Mesendoderm (in vitro differentiated cells): ENCODE measurements at regions not wholly inside any gene's neighbourhood (a gene's known extent, or its start where the extent isn't known, plus 50 kb on each side); places are given as distances from the start of the nearest gene placed in this dataset.

ENCODE experiments used
- DNase-seq: peaks from one replicate; pipeline ENCODE4 v3.0.0; 2013
- H2AK5ac ChIP-seq: 2 replicates; pipeline ENCODE4 v1.6.1; 2013; ENCODE audit warnings: low read length, inconsistent platforms
- H2BK120ac ChIP-seq: 2 replicates; pipeline ENCODE4 v1.6.1; 2013; ENCODE audit warnings: low read depth, mild to moderate bottlenecking, low read length, moderate library complexity, mixed read lengths
- H2BK15ac ChIP-seq: replicated peaks from 2 replicates; pipeline ENCODE4 v1.6.1; 2013; ENCODE audit warnings: low read depth, mild to moderate bottlenecking, moderate library complexity
- H2BK5ac ChIP-seq: 2 replicates; pipeline ENCODE4 v1.6.1; 2013; ENCODE audit warnings: low read length, inconsistent platforms
- H3K18ac ChIP-seq: 2 replicates; pipeline ENCODE4 v1.6.1; 2013; ENCODE audit warnings: mild to moderate bottlenecking, low read length, mixed read lengths
- H3K23ac ChIP-seq: one replicate; pipeline ENCODE4 v1.6.1; 2013; ENCODE audit warnings: low read length
- H3K27ac ChIP-seq: 2 replicates; pipeline ENCODE4 v1.5.1; 2013; ENCODE audit warnings: low read depth, mild to moderate bottlenecking, inconsistent platforms, low read length, moderate library complexity
- H3K27me3 ChIP-seq: 2 replicates; pipeline ENCODE4 v1.6.1; 2013; ENCODE audit warnings: low read length, control low read depth, mild to moderate bottlenecking, inconsistent platforms; ENCODE audit not compliant: insufficient read depth, poor library complexity
- H3K36me3 ChIP-seq: 2 replicates; pipeline ENCODE4 v1.6.1; 2013; ENCODE audit warnings: low read length, inconsistent platforms; ENCODE audit not compliant: control insufficient read depth, insufficient read depth
- H3K4ac ChIP-seq: one replicate; pipeline ENCODE4 v1.6.1; 2013; ENCODE audit warnings: low read depth, mild to moderate bottlenecking, low read length, moderate library complexity
- H3K4me1 ChIP-seq: 2 replicates; pipeline ENCODE4 v1.6.1; 2013; ENCODE audit warnings: low read depth, low read length, inconsistent platforms; ENCODE audit not compliant: control insufficient read depth
- H3K4me2 ChIP-seq: 2 replicates; pipeline ENCODE4 v1.6.1; 2013; ENCODE audit warnings: low read length
- H3K4me3 ChIP-seq: 2 replicates; pipeline ENCODE4 v1.5.1; 2013; ENCODE audit warnings: mild to moderate bottlenecking, low read length
- H3K56ac ChIP-seq: one replicate; pipeline ENCODE4 v1.6.1; 2013; ENCODE audit warnings: low read length
- H3K79me1 ChIP-seq: 2 replicates; pipeline ENCODE4 v1.6.1; 2013; ENCODE audit warnings: low read length, inconsistent platforms
- H3K79me2 ChIP-seq: 2 replicates; pipeline ENCODE4 v1.6.1; 2013; ENCODE audit warnings: mild to moderate bottlenecking, low read length; ENCODE audit not compliant: control insufficient read depth, insufficient read depth
- H3K9ac ChIP-seq: 2 replicates; pipeline ENCODE4 v1.6.1; 2013; ENCODE audit warnings: low read length, inconsistent platforms
- H4K5ac ChIP-seq: one replicate; pipeline ENCODE4 v1.6.1; 2013; ENCODE audit warnings: low read length
- H4K8ac ChIP-seq: one replicate; pipeline ENCODE4 v1.6.1; 2013; ENCODE audit warnings: low read depth, mild to moderate bottlenecking, control low read depth, low read length, moderate library complexity
- WGBS: extraction: QIAGEN DNeasy Blood & Tissue Kit; methylation state at CpG from one replicate; pipeline ENCODE4 v1.1.7; 2013; ENCODE audit warnings: low lambda C conversion rate, missing lambda C conversion rate; ENCODE audit not compliant: insufficient coverage; ENCODE audit errors: extremely low coverage; 5-methylcytosine and 5-hydroxymethylcytosine counted together

DNA sequence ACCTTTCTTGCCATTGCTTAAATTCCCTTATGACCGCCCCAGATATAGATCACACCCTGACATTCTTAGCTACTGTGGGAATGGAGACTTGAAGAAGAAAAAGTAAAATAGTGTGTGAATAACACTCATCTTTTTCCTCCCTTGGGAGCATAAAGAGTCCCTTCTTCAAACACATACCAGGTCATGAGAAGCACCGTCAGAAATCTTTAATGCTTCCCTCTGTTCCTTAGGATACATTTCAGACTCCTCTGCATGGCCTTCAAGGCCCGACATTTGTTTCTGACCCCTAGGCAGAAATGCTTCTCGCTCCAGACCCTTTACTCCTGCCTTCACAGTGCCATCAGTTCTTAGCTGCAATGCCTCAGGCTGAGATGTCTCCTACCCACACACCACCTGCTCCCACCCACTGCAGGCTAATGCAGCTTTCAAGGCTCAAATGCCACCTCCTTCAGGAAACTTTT, 143.8 kb upstream of the IL12A start:
- no peak overlapping the region for H2BK120ac ChIP-seq
- no peak overlapping the region for H3K4me2 ChIP-seq
- H3K36me3 ChIP-seq: no peaks in the 10 kb centered on the region
- DNase-seq: no peak
- H3K4me1 ChIP-seq: no peaks in the 10 kb centered on the region
- H2AK5ac ChIP-seq: no peak overlapping the region
- H3K79me1 ChIP-seq: peaks cover 4% of the 10 kb centered on the region
- H4K8ac ChIP-seq: no peak overlapping the region
- H2BK15ac ChIP-seq: no peak overlapping the region
- H3K18ac ChIP-seq: no peak overlapping the region
- H2BK5ac ChIP-seq: no peak overlapping the region
- H4K5ac ChIP-seq: no peak overlapping the region
- no peak overlapping the region for H3K56ac ChIP-seq
- H3K4ac ChIP-seq: no peak overlapping the region
- no peaks in the 10 kb centered on the region for H3K27me3 ChIP-seq
- no peak overlapping the region for H3K23ac ChIP-seq
- no peak overlapping the region for H3K27ac ChIP-seq
- no peak overlapping the region for H3K9ac ChIP-seq
- H3K4me3 ChIP-seq: no peak overlapping the region
- no peaks in the 10 kb centered on the region for H3K79me2 ChIP-seq
- WGBS: no CpG with 5 or more reads among the region's 4 CpGs

DNA sequence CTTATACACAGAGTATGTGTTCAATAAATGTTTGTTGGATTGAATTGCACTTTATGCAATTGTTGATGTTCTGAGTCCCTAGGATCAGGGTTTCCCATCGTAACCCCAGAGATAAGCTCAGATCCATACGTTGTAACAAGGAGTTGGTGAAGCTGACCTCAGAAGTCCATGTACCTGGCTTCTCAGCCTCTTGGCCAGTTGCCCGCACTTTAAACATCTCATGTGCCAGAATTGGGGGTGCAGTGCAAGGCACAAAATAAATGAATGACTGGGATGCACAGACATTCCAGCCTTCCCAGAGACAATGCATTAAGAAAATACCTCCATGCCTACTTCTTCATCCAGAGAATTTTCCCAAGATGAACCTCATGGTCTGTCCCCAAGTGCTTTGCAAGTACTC, 142.9 kb upstream of the IL12A start:
- Histone ChIP-seq H2BK5ac (no peak overlapping the region), H3K27ac (no peak overlapping the region), H3K79me2 (no peaks in the 10 kb centered on the region), H3K4me1 (no peaks in the 10 kb centered on the region), H3K4me2 (no peak overlapping the region), H2BK120ac (no peak overlapping the region), H3K4me3 (no peak overlapping the region), H2BK15ac (no peak overlapping the region), H3K27me3 (no peaks in the 10 kb centered on the region), H4K8ac (no peak overlapping the region), H3K18ac (peak overlapping the region; percentile 68), H3K79me1 (peaks cover 4% of the 10 kb centered on the region), H2AK5ac (no peak overlapping the region), H3K4ac (no peak overlapping the region), H4K5ac (no peak overlapping the region), H3K9ac (no peak overlapping the region), H3K36me3 (no peaks in the 10 kb centered on the region), H3K56ac (no peak overlapping the region), H3K23ac (no peak overlapping the region)
- WGBS: no CpG with 5 or more reads among the region's 3 CpGs
- no peak for DNase-seq

DNA sequence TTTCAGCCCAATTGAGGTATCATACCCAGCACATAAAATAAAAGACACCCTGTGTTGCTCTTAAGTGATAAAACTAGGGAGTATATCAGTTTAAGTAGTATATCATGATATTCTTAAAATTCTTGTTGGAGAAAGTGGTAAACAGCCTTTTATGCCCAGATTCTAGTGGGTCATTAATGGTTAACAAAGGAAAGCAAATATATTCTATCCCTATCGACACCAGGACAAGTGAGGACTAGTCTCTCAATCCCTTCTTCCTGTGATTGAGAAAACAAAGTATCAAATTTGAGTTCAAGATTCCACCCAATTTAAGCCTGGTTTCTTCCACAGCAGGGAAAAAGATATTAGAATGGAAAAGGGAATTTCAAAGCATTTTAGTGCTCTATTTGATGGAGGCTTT, 142.4 kb upstream of the IL12A start:
- Histone ChIP-seq H4K5ac (no peak overlapping the region), H3K36me3 (no peaks in the 10 kb centered on the region), H3K56ac (no peak overlapping the region), H3K79me2 (no peaks in the 10 kb centered on the region), H4K8ac (no peak overlapping the region), H3K4me2 (no peak overlapping the region), H2BK5ac (no peak overlapping the region), H3K27ac (no peak overlapping the region), H3K4me1 (no peaks in the 10 kb centered on the region), H3K23ac (no peak overlapping the region), H3K4ac (no peak overlapping the region), H3K18ac (peak overlapping the region; percentile 68), H2BK120ac (no peak overlapping the region), H2BK15ac (no peak overlapping the region), H3K9ac (no peak overlapping the region), H3K27me3 (no peaks in the 10 kb centered on the region), H2AK5ac (no peak overlapping the region), H3K79me1 (peaks cover 4% of the 10 kb centered on the region), H3K4me3 (no peak overlapping the region)
- WGBS: no CpG with 5 or more reads among the region's 1 CpG
- no peak for DNase-seq

DNA sequence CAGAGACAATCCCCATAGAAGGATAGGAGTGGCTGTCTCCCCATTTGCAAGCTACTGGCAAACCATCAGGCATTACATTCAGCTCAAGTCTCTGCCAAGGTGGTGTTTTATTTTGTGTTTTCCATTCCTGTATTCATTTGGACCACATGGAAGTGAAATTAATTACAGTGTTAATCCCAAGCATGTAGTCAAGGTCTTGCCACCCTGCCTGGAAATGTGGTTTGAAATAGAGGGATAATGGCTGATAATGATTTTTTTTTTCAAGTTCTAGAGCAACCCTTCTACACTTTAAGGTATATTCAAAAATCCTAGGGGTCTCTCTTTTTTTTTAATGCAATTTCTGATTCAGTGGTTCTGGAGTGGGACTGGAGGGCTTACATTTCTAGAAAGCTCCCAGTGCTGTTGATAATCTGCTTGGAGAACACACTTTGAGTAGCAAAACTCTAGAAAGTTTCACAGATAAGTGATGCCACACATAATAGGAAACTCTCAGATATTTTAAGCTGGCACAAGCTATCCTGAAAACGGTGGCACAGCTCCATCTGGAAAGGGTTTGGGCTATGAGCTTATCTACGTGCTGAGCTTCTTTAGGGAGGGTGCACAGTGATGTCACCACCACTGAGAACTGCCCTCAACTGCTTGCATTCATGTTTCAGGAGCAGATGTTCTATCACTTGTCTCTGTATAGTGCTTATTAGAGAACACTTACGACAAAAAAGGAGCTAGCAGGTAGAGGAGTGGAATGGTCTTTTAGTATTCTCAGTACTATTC, 140.1 kb upstream of the IL12A start:
- H3K36me3 ChIP-seq: no peaks in the 10 kb centered on the region
- no peak overlapping the region for H2AK5ac ChIP-seq
- H3K4me2 ChIP-seq: no peak overlapping the region
- no peak overlapping the region for H3K23ac ChIP-seq
- no peak for DNase-seq
- peaks cover 6% of the 10 kb centered on the region for H3K4me1 ChIP-seq
- H3K4ac ChIP-seq: no peak overlapping the region
- no CpG with 5 or more reads among the region's 3 CpGs for WGBS
- no peak overlapping the region for H3K18ac ChIP-seq
- no peak overlapping the region for H2BK15ac ChIP-seq
- no peak overlapping the region for H3K56ac ChIP-seq
- no peak overlapping the region for H3K4me3 ChIP-seq
- no peak overlapping the region for H4K8ac ChIP-seq
- H3K27ac ChIP-seq: no peak overlapping the region
- H3K27me3 ChIP-seq: no peaks in the 10 kb centered on the region
- no peaks in the 10 kb centered on the region for H3K79me2 ChIP-seq
- no peak overlapping the region for H2BK120ac ChIP-seq
- no peak overlapping the region for H2BK5ac ChIP-seq
- no peak overlapping the region for H3K9ac ChIP-seq
- H4K5ac ChIP-seq: no peak overlapping the region
- peaks cover 3% of the 10 kb centered on the region for H3K79me1 ChIP-seq

DNA sequence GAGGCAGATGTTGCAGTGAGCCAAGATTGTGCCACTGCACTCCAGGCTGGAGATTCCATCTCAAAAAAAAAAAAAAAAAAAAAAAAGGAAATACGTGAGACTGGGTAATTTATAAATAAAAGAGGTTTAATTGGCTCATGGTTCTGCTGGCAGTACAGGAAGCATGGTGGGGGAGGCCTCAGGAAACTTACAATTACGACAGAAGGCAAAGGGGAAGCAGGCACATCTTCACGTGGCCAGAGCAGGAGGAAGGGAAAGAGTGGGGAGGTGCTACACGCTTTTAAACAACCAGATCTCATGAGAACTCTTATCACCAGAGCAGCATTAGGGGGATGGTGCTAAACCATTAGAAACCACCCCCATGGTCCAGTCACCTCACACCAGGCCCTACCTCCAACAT, 138.2 kb upstream of the IL12A start:
- no peak overlapping the region for H2BK15ac ChIP-seq
- H2AK5ac ChIP-seq: no peak overlapping the region
- no peak overlapping the region for H4K5ac ChIP-seq
- no peak overlapping the region for H3K27ac ChIP-seq
- H3K23ac ChIP-seq: no peak overlapping the region
- H3K36me3 ChIP-seq: no peaks in the 10 kb centered on the region
- WGBS: no CpG with 5 or more reads among the region's 4 CpGs
- H3K4me2 ChIP-seq: no peak overlapping the region
- no peak overlapping the region for H4K8ac ChIP-seq
- no peak overlapping the region for H2BK5ac ChIP-seq
- no peak overlapping the region for H3K18ac ChIP-seq
- peaks cover 3% of the 10 kb centered on the region for H3K79me1 ChIP-seq
- H2BK120ac ChIP-seq: no peak overlapping the region
- no peak for DNase-seq
- H3K56ac ChIP-seq: no peak overlapping the region
- H3K79me2 ChIP-seq: no peaks in the 10 kb centered on the region
- H3K4me3 ChIP-seq: no peak overlapping the region
- no peaks in the 10 kb centered on the region for H3K27me3 ChIP-seq
- H3K9ac ChIP-seq: no peak overlapping the region
- H3K4ac ChIP-seq: no peak overlapping the region
- peaks cover 6% of the 10 kb centered on the region for H3K4me1 ChIP-seq

DNA sequence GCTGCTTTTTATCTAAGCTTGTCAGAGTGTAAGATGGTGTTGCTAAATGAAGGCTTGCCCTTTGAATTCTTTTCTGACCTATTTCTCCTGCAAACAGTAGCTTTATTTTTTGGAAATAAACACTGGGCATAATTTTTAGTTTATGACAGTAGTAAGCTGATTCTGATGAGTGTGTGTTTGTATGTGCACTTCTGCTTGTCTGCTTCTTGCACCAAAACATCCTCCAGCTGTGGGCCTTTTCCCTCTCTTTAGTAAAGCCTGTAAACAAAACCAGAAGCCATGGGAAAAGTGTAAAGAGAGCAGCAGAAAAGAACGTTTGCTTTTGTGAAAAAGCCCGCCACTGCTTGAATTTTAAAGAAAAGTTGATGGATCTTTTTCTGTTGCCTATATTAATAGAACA, 136.4 kb upstream of the IL12A start:
- H3K36me3 ChIP-seq: no peaks in the 10 kb centered on the region
- no peak overlapping the region for H3K9ac ChIP-seq
- H3K27ac ChIP-seq: peak overlapping the region; percentile 79
- peaks cover 2% of the 10 kb centered on the region for H3K79me2 ChIP-seq
- H3K56ac ChIP-seq: peak overlapping the region; percentile 71
- H3K4me3 ChIP-seq: no peak overlapping the region
- H2BK120ac ChIP-seq: no peak overlapping the region
- H3K23ac ChIP-seq: no peak overlapping the region
- no peak overlapping the region for H4K5ac ChIP-seq
- H3K4me2 ChIP-seq: no peak overlapping the region
- H3K79me1 ChIP-seq: peaks cover 5% of the 10 kb centered on the region
- H2AK5ac ChIP-seq: no peak overlapping the region
- H2BK15ac ChIP-seq: no peak overlapping the region
- no peak overlapping the region for H3K4ac ChIP-seq
- DNase-seq: no peak
- no peak overlapping the region for H2BK5ac ChIP-seq
- no CpG with 5 or more reads among the region's 2 CpGs for WGBS
- peaks cover 10% of the 10 kb centered on the region for H3K4me1 ChIP-seq
- peak overlapping the region; percentile 72 for H3K18ac ChIP-seq
- H4K8ac ChIP-seq: peak overlapping the region; percentile 59
- no peaks in the 10 kb centered on the region for H3K27me3 ChIP-seq
